ENCODE measurements at regions not wholly inside any gene's neighbourhood (a gene's known extent, or its start where the extent isn't known, plus 50 kb on each side); places are given as distances from the start of the nearest gene placed in this dataset.
"Not testable (repeated sequence)": the region's sequence is repeated elsewhere in the genome, so short reads cannot be mapped to it uniquely, and the experiment has no call there.

- H3K4me3 Mint-ChIP-seq: no peak overlapping the region
- H3K27me3 Mint-ChIP-seq: no peaks in the 10 kb centered on the region
- no peaks in the 10 kb centered on the region for H3K9me3 ChIP-seq (ENCODE audit: control insufficient read depth, low read length, poor library complexity, severe bottlenecking)
- no peaks in the 10 kb centered on the region for H3K36me3 Mint-ChIP-seq (ENCODE audit: low read depth)
- H3K4me1 Mint-ChIP-seq: no peaks in the 10 kb centered on the region
- ATAC-seq (no peak), DNase-seq (no peak)
- no peak overlapping the region for H3K27ac Mint-ChIP-seq
Measured at GRCh38 chr3:152771120-152771519, 63.8 kb upstream of the P2RY1 start.

- Mint-ChIP-seq H3K4me1 (no peaks in the 10 kb centered on the region), H3K27me3 (no peaks in the 10 kb centered on the region), H3K27ac (no peak overlapping the region), H3K4me3 (no peak overlapping the region), H3K36me3 (ENCODE audit: low read depth) (no peaks in the 10 kb centered on the region)
- DNase-seq: no peak
- H3K9me3 ChIP-seq (ENCODE audit: control insufficient read depth, low read length, poor library complexity, severe bottlenecking): no peaks in the 10 kb centered on the region
- ATAC-seq: no peak
Measured at GRCh38 chr3:152772674-152773225, 62.2 kb upstream of the P2RY1 start.

DNA sequence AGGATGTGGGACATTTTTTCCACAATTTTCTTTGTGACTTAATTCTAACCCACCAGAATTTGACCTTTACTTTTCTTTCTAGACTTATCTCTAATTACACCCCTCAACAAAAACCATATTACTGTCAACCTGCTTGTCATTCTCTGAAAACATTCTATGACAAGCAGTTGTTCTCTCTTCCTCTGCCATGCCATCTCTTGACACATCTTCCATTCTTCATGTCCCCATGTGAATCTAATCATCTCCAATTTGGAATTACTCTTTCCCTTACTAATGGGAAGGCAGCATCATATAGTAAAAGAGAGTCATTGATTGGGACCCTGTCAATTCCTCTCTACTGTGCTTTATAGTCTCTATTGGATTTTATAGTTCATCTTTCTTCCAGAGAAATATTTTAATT, 61.3 kb upstream of the P2RY1 start:
- DNase-seq (no peak), ATAC-seq (no peak)
- no peaks in the 10 kb centered on the region for H3K36me3 Mint-ChIP-seq (ENCODE audit: low read depth)
- no peak overlapping the region for H3K27ac Mint-ChIP-seq
- no peaks in the 10 kb centered on the region for H3K9me3 ChIP-seq (ENCODE audit: control insufficient read depth, low read length, poor library complexity, severe bottlenecking)
- no peaks in the 10 kb centered on the region for H3K27me3 Mint-ChIP-seq
- H3K4me1 Mint-ChIP-seq: no peaks in the 10 kb centered on the region
- H3K4me3 Mint-ChIP-seq: no peak overlapping the region

DNA sequence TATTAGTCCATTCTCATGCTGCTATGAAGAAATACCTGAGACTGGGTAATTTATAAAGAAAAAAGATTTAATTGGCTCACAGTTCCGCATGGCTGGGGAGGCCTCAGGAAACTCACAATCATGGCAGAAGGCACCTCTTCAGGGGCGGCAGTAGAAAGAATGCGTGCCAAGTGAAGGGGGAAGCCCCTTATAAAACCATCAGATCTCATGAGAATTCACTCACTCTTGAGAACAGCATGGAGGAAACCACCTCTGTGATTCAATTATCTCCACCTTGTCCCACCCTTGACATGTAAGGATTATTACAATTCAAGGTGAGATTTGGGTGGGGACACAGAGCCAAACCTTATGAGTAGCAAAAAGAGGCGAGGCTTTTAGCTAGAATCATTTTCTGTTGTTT, 60.7 kb upstream of the P2RY1 start:
- not testable (repeated sequence) for H3K27me3 Mint-ChIP-seq; H3K9me3 ChIP-seq (ENCODE audit: control insufficient read depth, low read length, poor library complexity, severe bottlenecking); H3K36me3 Mint-ChIP-seq (ENCODE audit: low read depth); H3K27ac Mint-ChIP-seq; H3K4me3 Mint-ChIP-seq; DNase-seq; ATAC-seq; H3K4me1 Mint-ChIP-seq

DNA sequence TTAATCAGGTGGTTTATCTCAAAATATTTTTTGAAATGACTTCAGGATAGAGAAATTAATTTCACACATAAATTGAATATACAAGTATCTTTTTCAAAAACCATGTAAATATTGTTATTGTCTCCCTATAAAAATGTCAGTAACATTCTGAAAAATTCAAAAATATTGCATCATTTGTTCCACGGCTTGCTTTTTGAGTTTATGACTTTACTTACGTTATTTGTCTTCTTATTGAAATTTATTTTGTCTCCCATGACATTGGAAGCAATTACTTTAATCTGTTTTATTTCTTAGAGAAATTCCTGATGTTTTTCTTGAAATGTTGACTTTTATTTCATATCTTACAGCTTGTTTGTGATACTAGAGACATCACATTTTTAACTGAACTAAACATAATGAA, 56.9 kb upstream of the P2RY1 start:
- no peak for DNase-seq
- Mint-ChIP-seq H3K27ac (no peak overlapping the region), H3K4me1 (no peaks in the 10 kb centered on the region), H3K4me3 (no peak overlapping the region), H3K36me3 (ENCODE audit: low read depth) (no peaks in the 10 kb centered on the region), H3K27me3 (no peaks in the 10 kb centered on the region)
- H3K9me3 ChIP-seq (ENCODE audit: control insufficient read depth, low read length, poor library complexity, severe bottlenecking): no peaks in the 10 kb centered on the region
- ATAC-seq: no peak

DNA sequence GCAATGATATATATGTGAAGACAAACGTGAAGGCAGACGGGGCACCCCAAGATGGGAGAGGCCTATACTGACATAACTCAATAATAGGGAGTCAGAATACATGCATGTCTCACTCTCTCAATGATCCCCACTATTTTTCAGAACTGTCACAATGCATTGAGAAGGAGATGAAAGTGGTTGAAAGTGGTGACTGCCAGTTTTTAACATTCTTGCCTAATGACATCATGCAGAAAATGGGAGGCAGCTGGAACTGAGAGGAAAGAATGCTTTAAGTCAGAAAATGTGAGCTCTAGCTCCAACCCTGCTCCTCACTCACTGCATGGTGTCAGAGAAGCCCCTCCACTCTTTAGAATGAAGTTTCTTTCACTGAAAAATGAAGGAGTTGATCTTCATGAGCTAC, 55.3 kb upstream of the P2RY1 start:
- no peak for ATAC-seq
- Mint-ChIP-seq H3K4me1 (no peaks in the 10 kb centered on the region), H3K27ac (no peak overlapping the region), H3K36me3 (ENCODE audit: low read depth) (no peaks in the 10 kb centered on the region), H3K4me3 (no peak overlapping the region), H3K27me3 (no peaks in the 10 kb centered on the region)
- no peak for DNase-seq
- no peaks in the 10 kb centered on the region for H3K9me3 ChIP-seq (ENCODE audit: control insufficient read depth, low read length, poor library complexity, severe bottlenecking)

DNA sequence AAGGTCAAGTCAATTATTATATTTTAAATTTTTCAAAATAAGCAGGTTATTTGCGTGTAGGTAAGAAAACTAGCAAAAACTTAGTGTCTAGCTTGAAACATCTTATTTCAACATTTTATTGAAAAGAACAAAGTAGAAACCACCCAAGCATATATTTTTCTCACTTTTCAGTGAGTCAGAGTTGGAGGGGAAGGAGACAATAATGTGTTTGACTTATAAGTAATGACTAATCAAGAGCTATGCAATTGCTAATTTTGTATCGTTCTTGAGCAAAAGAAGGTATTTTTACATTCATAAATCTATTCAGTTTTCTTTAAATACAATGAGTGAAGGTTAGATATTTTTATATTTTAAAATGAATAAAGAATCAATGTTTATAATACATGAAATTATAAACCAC, 54.4 kb upstream of the P2RY1 start:
- no peaks in the 10 kb centered on the region for H3K9me3 ChIP-seq (ENCODE audit: control insufficient read depth, low read length, poor library complexity, severe bottlenecking)
- H3K4me1 Mint-ChIP-seq: no peaks in the 10 kb centered on the region
- H3K27ac Mint-ChIP-seq: no peak overlapping the region
- ATAC-seq: no peak
- no peak for DNase-seq
- no peaks in the 10 kb centered on the region for H3K36me3 Mint-ChIP-seq (ENCODE audit: low read depth)
- H3K4me3 Mint-ChIP-seq: no peak overlapping the region
- no peaks in the 10 kb centered on the region for H3K27me3 Mint-ChIP-seq

- Mint-ChIP-seq H3K27ac (no peak overlapping the region), H3K27me3 (no peaks in the 10 kb centered on the region), H3K36me3 (ENCODE audit: low read depth) (no peaks in the 10 kb centered on the region), H3K4me3 (no peak overlapping the region), H3K4me1 (no peaks in the 10 kb centered on the region)
- H3K9me3 ChIP-seq (ENCODE audit: control insufficient read depth, low read length, poor library complexity, severe bottlenecking): no peaks in the 10 kb centered on the region
- ATAC-seq (no peak), DNase-seq (no peak)
Measured at GRCh38 chr3:152785051-152785450, 49.9 kb upstream of the P2RY1 start.
